Sigmoid colon (tissue), 4 donors: ENCODE measurements at regions not wholly inside any gene's neighbourhood (a gene's known extent, or its start where the extent isn't known, plus 50 kb on each side); places are given as distances from the start of the nearest gene placed in this dataset.

Source experiments
- EP300 ChIP-seq, 4 donors: sonication (generic); formaldehyde crosslinking; IDR thresholded peaks; one replicate each; pipeline ENCODE4 v1.6.1; 2017; ENCODE audit warnings: antibody characterized with exemption in 4 of 4
- POLR2A ChIP-seq, 2 donors: fragments of 450-650 bp; IDR thresholded peaks; one replicate each; pipeline ENCODE4 v1.6.1; 2016; ENCODE audit warnings: antibody characterized with exemption in 2 of 2, mild to moderate bottlenecking in 2 of 2, moderate library complexity in 2 of 2
- POLR2AphosphoS5 ChIP-seq, 4 donors: sonication (generic); formaldehyde crosslinking; IDR thresholded peaks; one replicate each; pipeline ENCODE4 v1.6.1; 2017; ENCODE audit warnings: antibody characterized with exemption in 4 of 4
- TF ChIP-seq, protein P1 (sequence below), 4 experiments: fragments of 450-650 bp in 3 of 4; fragments of 200-600 bp in 1 of 4; IDR thresholded peaks; one replicate each; pipeline ENCODE4 v1.5.1; 2016 to 2019; ENCODE audit warnings: antibody characterized with exemption in 4 of 4, mild to moderate bottlenecking in 3 of 4, moderate library complexity in 2 of 4

- TF ChIP-seq, protein P1, sequence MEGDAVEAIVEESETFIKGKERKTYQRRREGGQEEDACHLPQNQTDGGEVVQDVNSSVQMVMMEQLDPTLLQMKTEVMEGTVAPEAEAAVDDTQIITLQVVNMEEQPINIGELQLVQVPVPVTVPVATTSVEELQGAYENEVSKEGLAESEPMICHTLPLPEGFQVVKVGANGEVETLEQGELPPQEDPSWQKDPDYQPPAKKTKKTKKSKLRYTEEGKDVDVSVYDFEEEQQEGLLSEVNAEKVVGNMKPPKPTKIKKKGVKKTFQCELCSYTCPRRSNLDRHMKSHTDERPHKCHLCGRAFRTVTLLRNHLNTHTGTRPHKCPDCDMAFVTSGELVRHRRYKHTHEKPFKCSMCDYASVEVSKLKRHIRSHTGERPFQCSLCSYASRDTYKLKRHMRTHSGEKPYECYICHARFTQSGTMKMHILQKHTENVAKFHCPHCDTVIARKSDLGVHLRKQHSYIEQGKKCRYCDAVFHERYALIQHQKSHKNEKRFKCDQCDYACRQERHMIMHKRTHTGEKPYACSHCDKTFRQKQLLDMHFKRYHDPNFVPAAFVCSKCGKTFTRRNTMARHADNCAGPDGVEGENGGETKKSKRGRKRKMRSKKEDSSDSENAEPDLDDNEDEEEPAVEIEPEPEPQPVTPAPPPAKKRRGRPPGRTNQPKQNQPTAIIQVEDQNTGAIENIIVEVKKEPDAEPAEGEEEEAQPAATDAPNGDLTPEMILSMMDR (IDR thresholded peaks at IDR 0.05) = no peak
- TF ChIP-seq POLR2A (IDR thresholded peaks at IDR 0.05) (no peak), POLR2AphosphoS5 (IDR thresholded peaks at IDR 0.05) (no peak), EP300 (IDR thresholded peaks at IDR 0.05) (no peak)
Observed at GRCh38 chr3:166114448-166114847, 277.2 kb upstream of the BCHE start.
